GM23338 (cell line): ENCODE measurements at regions not wholly inside any gene's neighbourhood (a gene's known extent, or its start where the extent isn't known, plus 50 kb on each side); places are given as distances from the start of the nearest gene placed in this dataset.

ENCODE experiments used
- CREB1 ChIP-seq: fragments of 250-450 bp; sonication (Bioruptor Pico); IDR thresholded peaks from 2 replicates; pipeline ENCODE4 v1.5.0; 2020; ENCODE audit warnings: low read depth, mild to moderate bottlenecking, moderate library complexity
- NANOG ChIP-seq: IDR thresholded peaks from 2 replicates; pipeline ENCODE4 v1.6.1; 2016; ENCODE audit warnings: antibody characterized with exemption, borderline replicate concordance
- TF ChIP-seq, protein P1 (sequence below): fragments of 250-450 bp; sonication (Bioruptor Pico); IDR thresholded peaks from 2 replicates; pipeline ENCODE4 v1.5.0; 2020; ENCODE audit warnings: mild to moderate bottlenecking, moderate library complexity
- TF ChIP-seq, protein P2 (sequence below): IDR thresholded peaks from 2 replicates; pipeline ENCODE4 v1.6.1; 2016; ENCODE audit warnings: antibody characterized with exemption
- TF ChIP-seq, protein P3 (sequence below): IDR thresholded peaks from one replicate; pipeline ENCODE4 v1.6.1; 2018; ENCODE audit warnings: antibody characterized with exemption; ENCODE audit not compliant: unreplicated experiment
- TF ChIP-seq, protein P4 (sequence below), 2 experiments: fragments of 200-600 bp in 1 of 2; sonication (generic) in 1 of 2; conservative IDR thresholded peaks; 2 replicates each; pipeline versions ENCODE4 v1.5.1 to v1.6.1; 2016 to 2017; ENCODE audit warnings: antibody characterized with exemption in 2 of 2, low read depth in 2 of 2, mild to moderate bottlenecking in 2 of 2, moderate library complexity in 1 of 2

DNA sequence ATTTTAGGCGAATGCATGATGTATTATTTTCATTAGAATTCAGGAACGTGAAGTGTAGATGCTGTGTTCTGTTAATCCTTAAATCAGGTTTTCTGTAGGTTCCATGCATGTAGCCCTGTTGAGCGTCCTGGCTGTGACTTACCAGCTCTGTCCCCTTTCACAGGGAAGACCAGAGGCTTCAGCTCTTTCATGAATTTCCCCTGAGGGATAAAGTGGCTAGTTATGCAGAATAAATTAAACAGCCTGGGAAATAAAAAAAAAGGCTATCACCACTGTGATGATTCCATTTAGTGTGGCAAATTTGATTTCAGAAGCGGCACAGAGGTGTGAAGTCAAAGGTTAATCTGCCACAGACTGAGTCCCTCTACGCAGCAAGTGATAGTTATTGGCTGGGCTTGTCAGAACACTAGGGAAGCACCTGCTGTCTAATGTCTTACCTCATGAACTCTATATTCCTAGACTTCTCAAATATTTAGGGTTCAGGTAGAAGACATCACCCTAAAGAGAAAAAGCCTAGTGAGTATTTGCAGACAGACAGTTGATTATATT is 61.6 kb upstream of the LINC00305 start (continued):
- TF ChIP-seq, protein P1, sequence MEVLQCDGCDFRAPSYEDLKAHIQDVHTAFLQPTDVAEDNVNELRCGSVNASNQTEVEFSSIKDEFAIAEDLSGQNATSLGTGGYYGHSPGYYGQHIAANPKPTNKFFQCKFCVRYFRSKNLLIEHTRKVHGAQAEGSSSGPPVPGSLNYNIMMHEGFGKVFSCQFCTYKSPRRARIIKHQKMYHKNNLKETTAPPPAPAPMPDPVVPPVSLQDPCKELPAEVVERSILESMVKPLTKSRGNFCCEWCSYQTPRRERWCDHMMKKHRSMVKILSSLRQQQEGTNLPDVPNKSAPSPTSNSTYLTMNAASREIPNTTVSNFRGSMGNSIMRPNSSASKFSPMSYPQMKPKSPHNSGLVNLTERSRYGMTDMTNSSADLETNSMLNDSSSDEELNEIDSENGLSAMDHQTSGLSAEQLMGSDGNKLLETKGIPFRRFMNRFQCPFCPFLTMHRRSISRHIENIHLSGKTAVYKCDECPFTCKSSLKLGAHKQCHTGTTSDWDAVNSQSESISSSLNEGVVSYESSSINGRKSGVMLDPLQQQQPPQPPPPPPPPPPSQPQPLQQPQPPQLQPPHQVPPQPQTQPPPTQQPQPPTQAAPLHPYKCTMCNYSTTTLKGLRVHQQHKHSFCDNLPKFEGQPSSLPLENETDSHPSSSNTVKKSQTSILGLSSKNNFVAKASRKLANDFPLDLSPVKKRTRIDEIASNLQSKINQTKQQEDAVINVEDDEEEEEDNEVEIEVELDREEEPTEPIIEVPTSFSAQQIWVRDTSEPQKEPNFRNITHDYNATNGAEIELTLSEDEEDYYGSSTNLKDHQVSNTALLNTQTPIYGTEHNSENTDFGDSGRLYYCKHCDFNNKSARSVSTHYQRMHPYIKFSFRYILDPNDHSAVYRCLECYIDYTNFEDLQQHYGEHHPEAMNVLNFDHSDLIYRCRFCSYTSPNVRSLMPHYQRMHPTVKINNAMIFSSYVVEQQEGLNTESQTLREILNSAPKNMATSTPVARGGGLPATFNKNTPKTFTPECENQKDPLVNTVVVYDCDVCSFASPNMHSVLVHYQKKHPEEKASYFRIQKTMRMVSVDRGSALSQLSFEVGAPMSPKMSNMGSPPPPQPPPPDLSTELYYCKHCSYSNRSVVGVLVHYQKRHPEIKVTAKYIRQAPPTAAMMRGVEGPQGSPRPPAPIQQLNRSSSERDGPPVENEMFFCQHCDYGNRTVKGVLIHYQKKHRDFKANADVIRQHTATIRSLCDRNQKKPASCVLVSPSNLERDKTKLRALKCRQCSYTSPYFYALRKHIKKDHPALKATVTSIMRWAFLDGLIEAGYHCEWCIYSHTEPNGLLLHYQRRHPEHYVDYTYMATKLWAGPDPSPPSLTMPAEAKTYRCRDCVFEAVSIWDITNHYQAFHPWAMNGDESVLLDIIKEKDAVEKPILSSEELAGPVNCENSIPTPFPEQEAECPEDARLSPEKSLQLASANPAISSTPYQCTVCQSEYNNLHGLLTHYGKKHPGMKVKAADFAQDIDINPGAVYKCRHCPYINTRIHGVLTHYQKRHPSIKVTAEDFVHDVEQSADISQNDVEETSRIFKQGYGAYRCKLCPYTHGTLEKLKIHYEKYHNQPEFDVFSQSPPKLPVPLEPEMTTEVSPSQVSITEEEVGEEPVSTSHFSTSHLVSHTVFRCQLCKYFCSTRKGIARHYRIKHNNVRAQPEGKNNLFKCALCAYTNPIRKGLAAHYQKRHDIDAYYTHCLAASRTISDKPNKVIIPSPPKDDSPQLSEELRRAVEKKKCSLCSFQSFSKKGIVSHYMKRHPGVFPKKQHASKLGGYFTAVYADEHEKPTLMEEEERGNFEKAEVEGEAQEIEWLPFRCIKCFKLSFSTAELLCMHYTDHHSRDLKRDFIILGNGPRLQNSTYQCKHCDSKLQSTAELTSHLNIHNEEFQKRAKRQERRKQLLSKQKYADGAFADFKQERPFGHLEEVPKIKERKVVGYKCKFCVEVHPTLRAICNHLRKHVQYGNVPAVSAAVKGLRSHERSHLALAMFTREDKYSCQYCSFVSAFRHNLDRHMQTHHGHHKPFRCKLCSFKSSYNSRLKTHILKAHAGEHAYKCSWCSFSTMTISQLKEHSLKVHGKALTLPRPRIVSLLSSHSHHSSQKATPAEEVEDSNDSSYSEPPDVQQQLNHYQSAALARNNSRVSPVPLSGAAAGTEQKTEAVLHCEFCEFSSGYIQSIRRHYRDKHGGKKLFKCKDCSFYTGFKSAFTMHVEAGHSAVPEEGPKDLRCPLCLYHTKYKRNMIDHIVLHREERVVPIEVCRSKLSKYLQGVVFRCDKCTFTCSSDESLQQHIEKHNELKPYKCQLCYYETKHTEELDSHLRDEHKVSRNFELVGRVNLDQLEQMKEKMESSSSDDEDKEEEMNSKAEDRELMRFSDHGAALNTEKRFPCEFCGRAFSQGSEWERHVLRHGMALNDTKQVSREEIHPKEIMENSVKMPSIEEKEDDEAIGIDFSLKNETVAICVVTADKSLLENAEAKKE (CRISPR knock-in tag), result no peak
- TF ChIP-seq, protein P2, sequence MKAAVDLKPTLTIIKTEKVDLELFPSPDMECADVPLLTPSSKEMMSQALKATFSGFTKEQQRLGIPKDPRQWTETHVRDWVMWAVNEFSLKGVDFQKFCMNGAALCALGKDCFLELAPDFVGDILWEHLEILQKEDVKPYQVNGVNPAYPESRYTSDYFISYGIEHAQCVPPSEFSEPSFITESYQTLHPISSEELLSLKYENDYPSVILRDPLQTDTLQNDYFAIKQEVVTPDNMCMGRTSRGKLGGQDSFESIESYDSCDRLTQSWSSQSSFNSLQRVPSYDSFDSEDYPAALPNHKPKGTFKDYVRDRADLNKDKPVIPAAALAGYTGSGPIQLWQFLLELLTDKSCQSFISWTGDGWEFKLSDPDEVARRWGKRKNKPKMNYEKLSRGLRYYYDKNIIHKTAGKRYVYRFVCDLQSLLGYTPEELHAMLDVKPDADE, result no peak
- TF ChIP-seq, protein P3, sequence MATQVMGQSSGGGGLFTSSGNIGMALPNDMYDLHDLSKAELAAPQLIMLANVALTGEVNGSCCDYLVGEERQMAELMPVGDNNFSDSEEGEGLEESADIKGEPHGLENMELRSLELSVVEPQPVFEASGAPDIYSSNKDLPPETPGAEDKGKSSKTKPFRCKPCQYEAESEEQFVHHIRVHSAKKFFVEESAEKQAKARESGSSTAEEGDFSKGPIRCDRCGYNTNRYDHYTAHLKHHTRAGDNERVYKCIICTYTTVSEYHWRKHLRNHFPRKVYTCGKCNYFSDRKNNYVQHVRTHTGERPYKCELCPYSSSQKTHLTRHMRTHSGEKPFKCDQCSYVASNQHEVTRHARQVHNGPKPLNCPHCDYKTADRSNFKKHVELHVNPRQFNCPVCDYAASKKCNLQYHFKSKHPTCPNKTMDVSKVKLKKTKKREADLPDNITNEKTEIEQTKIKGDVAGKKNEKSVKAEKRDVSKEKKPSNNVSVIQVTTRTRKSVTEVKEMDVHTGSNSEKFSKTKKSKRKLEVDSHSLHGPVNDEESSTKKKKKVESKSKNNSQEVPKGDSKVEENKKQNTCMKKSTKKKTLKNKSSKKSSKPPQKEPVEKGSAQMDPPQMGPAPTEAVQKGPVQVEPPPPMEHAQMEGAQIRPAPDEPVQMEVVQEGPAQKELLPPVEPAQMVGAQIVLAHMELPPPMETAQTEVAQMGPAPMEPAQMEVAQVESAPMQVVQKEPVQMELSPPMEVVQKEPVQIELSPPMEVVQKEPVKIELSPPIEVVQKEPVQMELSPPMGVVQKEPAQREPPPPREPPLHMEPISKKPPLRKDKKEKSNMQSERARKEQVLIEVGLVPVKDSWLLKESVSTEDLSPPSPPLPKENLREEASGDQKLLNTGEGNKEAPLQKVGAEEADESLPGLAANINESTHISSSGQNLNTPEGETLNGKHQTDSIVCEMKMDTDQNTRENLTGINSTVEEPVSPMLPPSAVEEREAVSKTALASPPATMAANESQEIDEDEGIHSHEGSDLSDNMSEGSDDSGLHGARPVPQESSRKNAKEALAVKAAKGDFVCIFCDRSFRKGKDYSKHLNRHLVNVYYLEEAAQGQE, result no peak
- TF ChIP-seq CREB1 (CRISPR knock-in tag) (no peak), NANOG (no peak)
- TF ChIP-seq, protein P4, sequence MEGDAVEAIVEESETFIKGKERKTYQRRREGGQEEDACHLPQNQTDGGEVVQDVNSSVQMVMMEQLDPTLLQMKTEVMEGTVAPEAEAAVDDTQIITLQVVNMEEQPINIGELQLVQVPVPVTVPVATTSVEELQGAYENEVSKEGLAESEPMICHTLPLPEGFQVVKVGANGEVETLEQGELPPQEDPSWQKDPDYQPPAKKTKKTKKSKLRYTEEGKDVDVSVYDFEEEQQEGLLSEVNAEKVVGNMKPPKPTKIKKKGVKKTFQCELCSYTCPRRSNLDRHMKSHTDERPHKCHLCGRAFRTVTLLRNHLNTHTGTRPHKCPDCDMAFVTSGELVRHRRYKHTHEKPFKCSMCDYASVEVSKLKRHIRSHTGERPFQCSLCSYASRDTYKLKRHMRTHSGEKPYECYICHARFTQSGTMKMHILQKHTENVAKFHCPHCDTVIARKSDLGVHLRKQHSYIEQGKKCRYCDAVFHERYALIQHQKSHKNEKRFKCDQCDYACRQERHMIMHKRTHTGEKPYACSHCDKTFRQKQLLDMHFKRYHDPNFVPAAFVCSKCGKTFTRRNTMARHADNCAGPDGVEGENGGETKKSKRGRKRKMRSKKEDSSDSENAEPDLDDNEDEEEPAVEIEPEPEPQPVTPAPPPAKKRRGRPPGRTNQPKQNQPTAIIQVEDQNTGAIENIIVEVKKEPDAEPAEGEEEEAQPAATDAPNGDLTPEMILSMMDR (conservative IDR thresholded peaks at IDR 0.05; ENCODE audit: low read depth in 2 of 2), result no peak
